GM20000 (cell line): ENCODE measurements at regions not wholly inside any gene's neighbourhood (a gene's known extent, or its start where the extent isn't known, plus 50 kb on each side); places are given as distances from the start of the nearest gene placed in this dataset.

Experiments used
- DNase-seq: peaks from one replicate; pipeline ENCODE4 v3.0.0; 2012; ENCODE audit warnings: low spot score
- TF ChIP-seq, protein P1 (sequence below): IDR thresholded peaks from 2 replicates; pipeline ENCODE4 v1.5.1; 2012; ENCODE audit warnings: mild to moderate bottlenecking, control low read depth; ENCODE audit errors: extremely low read depth, missing control alignments

- TF ChIP-seq, protein P1, sequence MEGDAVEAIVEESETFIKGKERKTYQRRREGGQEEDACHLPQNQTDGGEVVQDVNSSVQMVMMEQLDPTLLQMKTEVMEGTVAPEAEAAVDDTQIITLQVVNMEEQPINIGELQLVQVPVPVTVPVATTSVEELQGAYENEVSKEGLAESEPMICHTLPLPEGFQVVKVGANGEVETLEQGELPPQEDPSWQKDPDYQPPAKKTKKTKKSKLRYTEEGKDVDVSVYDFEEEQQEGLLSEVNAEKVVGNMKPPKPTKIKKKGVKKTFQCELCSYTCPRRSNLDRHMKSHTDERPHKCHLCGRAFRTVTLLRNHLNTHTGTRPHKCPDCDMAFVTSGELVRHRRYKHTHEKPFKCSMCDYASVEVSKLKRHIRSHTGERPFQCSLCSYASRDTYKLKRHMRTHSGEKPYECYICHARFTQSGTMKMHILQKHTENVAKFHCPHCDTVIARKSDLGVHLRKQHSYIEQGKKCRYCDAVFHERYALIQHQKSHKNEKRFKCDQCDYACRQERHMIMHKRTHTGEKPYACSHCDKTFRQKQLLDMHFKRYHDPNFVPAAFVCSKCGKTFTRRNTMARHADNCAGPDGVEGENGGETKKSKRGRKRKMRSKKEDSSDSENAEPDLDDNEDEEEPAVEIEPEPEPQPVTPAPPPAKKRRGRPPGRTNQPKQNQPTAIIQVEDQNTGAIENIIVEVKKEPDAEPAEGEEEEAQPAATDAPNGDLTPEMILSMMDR, result no peak
- no peak for DNase-seq
These were observed 103.8 kb downstream of the BUB3 start for GRCh38 chr10:123257904-123258456.

DNA sequence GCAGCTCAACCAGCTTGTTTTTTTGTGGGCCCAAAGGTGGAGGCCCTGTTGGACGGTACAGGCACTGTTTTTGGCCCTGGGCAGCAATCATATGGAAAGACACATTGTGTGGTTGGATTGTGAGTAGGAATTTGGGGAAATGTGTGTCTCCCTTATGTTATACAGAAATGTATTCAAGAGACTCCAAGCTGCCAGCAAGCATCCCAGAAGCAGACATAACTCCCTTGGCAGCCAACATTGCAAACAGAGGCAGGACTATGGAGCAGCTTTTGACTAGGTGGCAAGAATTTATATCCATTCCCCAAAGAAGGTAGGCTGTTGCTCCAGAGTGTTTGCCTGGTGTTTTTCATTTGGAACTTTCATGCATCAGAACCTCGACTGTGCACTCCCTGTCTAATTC is 104.9 kb downstream of the BUB3 start:
- DNase-seq, result no peak
- TF ChIP-seq, protein P1, result no peak

DNA sequence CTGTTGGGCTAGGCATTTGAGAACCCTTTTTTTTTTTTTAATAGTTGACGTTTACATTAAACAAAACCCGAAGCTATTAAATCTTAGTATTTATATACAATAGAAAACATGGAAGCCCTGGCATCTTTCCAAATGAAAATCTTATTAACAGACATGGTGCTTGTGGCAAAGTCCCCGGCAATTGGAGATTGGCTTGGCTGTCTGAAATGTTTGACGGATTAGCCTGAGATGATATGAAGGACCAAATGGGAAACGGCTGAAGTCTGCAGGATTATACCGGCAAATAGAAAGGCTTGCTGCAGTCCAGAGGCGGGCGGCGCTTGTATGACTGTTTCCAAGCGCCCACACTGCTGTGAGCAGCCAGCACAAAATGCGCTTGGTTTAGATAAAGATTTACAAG is 105.6 kb downstream of the BUB3 start:
- TF ChIP-seq, protein P1, result no peak

GRCh38 chr10:123262456-123262855 is 108.3 kb downstream of the BUB3 start:
- no peak for DNase-seq
- TF ChIP-seq, protein P1, result no peak

More for the DNA sequence above, 105.6 kb downstream of the BUB3 start:
- DNase-seq, result no peak

GRCh38 chr10:123266971-123267370 is 112.8 kb downstream of the BUB3 start:
- DNase-seq, result no peak
- TF ChIP-seq, protein P1, result no peak

GRCh38 chr10:123269017-123269552 is 114.9 kb downstream of the BUB3 start:
- TF ChIP-seq, protein P1, result no peak

DNA sequence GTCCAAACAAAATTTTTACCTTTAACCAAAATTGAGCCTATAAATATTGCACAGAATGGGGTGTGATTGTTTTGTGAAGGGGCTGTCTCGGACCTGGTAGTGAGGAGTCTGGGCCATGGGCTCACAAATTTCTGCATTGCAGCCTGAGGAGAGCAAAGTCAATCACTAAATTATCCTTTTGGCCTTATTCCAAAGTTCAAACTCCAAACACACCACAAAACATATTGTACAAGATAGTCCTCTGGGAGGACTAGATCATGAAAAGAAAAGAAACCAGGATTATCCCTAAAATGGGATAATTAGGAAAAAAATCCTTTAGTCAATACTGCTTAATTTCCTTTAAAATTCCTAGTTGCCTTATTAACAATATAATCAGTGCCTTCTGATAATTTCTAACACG is 115.5 kb downstream of the BUB3 start:
- DNase-seq, result no peak
- TF ChIP-seq, protein P1, result no peak

More at GRCh38 chr10:123269017-123269552, 114.9 kb downstream of the BUB3 start:
- DNase-seq, result no peak
